SU-DHL-6 (cell line): ENCODE measurements at regions not wholly inside any gene's neighbourhood (a gene's known extent, or its start where the extent isn't known, plus 50 kb on each side); places are given as distances from the start of the nearest gene placed in this dataset.

ENCODE experiments used
- CTCF ChIP-seq: fragments of 200-600 bp; sonication (generic); IDR thresholded peaks from one replicate; pipeline ENCODE4 v1.5.1; 2017; ENCODE audit warnings: antibody characterized with exemption, mild to moderate bottlenecking, low read length, moderate library complexity; ENCODE audit not compliant: insufficient read depth, poor library complexity, severe bottlenecking
- EZH2phosphoT487 ChIP-seq: fragments of 200-600 bp; sonication (generic), shearing (Covaris generic); conservative IDR thresholded peaks from 2 replicates; pipeline ENCODE4 v1.6.1; 2018; ENCODE audit warnings: mild to moderate bottlenecking, antibody characterized with exemption, low read length, moderate library complexity, mixed read lengths

DNA sequence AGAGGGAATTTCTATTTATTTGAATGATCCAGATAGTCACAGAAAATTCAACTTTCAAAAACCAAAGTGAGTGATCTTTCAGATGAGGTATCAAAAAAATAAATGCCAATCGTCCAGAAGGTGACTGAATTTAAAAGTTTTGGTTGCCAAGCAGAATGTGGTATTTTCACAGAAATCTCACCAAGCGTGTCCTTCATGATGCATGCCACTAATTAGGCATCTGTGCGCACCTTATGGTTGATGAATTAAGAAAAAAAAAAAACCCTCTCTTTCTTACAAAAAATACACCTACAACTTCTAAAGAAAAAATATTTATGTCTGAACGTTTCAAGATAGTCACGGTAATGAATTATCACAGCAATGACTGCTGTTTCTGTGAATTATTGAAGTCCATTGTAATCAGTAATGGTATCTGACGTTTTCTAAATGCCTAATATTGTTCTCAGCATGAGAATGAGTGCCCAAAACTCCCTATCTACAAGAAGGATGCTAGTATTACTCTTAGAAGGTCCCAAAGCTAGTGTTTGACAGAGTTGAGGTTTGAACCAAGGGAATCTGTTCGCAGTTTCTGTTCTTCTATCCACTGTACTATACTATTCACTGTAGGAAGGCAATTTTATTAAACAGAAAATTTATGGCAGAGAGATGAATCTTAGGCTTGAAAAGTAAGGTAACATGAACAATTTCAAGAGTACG is 219.6 kb upstream of the NETO1 start:
- no peak for TF ChIP-seq CTCF
- no peak for TF ChIP-seq EZH2phosphoT487
